Stimulated activated CD4-positive, alpha-beta T cell treated with anti-CD3 and anti-CD28 coated beads, Interleukin-15, amount 100 ng/mL, for 24 hours (primary cell): ENCODE measurements at regions not wholly inside any gene's neighbourhood (a gene's known extent, or its start where the extent isn't known, plus 50 kb on each side); places are given as distances from the start of the nearest gene placed in this dataset.

Experiments used
- DNase-seq: peaks from one replicate; pipeline ENCODE4 v3.0.0-alpha.2; 2020

- no peak for DNase-seq
These were observed 90.0 kb downstream of the FAM174B start for GRCh38 chr15:92565351-92566125.

DNA sequence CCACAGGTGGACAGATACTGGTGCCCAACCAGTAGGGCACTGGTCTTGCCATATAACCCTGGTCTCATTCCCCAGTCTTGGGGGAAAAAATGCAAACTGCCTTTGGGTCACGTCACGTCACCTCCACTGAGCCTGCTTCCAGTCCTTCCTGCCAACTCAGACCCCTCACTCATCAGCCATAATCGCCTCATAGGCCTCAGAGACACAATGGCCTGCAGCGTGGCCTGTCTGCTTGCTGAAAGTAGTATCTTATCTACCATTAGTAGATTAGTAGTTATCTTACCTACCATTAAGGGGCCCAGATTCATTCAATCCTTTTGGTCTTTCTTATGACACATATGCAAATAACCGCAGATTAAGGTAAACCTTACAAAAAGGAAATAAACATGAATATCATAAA lies 93.8 kb downstream of the FAM174B start:
- DNase-seq: no peak

DNA sequence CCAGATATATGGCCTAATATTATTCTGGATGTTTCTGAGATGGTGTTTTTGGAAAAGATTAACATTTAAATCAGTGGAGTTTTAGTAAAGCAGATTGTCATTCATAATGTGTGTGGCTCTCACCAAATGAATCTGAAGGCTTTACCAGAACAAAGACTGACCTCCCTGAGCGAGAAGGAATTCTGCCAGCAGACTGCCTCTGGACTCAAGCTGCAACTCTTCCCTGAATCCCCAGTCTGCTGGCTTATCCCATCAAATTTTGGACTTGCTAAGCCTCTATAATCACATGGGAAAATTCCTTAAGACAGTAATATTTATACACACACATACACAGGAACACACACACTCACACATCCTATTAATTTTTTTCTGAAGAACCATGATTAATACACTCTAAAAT lies 102.3 kb downstream of the FAM174B start:
- DNase-seq: no peak

DNA sequence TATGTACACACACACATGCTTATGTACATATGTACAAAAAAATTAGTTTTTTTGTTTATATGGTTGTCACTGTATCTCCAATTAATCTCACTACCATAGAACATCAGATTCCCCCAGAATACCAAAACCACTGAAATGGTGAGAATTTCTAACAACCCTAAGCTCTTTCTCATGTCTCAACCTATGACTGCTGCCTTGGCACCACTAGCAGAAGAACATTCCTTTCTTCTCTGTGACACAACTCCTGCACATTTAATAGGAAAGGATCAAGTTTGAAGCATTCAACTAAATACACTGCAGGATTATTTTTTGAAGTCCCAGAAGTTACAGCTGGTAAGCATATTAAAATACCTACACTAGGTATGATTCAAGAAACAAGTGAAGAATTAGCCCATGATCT lies 109.6 kb downstream of the FAM174B start:
- DNase-seq: no peak

- no peak for DNase-seq
These were observed 114.0 kb downstream of the FAM174B start for GRCh38 chr15:92541291-92542200.

DNA sequence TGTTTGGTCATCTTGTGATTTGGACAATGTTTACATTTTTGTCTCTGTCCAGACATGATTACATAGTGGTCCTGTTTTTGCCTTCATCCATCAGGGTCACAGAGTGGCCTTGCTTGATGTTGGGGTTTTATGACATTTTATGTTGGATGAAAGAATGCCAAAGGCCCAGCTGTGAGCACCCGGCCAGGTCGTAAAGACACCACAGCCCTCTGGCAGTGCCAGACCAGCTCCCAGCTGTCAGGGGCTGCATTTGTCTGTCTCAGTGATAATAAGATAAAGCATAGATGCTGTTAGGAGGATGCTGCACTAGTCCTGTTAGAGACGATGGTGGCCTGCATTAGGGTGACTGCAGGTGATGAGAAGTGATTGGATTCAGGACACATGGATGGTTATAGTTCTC lies 117.5 kb downstream of the FAM174B start:
- DNase-seq: no peak

DNA sequence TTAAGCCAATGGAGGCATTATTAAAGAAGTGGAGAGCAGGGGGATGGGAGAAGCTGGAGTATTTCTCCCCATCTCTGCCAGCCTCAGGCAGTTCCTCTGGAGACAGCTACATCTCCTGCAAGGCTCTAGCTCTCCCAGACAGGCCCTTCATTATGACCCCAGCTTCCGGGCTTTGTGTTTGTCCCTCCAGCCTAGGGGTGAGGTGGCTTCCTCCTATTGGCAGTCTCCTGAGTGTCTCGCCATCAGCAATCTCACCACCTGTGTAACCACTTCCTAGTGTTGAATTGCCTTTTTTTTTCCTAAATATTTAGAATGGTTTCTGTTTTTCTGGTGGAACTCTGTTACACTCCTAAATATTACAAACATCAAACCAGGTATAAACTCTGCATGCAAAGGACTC lies 122.3 kb downstream of the FAM174B start:
- no peak for DNase-seq

- DNase-seq: no peak
These were observed 124.2 kb downstream of the FAM174B start for GRCh38 chr15:92531406-92531805.

- DNase-seq: no peak
These were observed 126.8 kb downstream of the FAM174B start for GRCh38 chr15:92528736-92529135.

DNA sequence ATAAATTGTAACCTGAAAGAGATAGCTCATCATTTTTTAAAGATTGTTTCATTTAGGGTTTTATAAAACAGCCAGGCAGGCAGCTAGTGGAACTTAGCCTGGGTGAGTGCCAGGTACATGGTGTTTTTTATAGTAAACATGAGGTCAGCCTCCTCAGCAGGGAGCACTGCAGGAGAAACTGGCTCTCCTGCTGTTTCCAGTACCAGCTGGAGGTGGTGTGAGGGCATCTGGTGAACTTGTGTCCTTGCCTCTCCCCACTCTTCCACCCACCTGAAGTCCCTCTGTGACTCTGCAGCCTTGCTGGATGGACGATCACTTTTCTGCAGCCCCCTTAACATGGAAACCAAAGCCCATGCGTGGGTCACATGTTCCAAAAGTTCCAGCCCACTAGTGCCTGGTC lies 128.4 kb downstream of the FAM174B start:
- DNase-seq: no peak

DNA sequence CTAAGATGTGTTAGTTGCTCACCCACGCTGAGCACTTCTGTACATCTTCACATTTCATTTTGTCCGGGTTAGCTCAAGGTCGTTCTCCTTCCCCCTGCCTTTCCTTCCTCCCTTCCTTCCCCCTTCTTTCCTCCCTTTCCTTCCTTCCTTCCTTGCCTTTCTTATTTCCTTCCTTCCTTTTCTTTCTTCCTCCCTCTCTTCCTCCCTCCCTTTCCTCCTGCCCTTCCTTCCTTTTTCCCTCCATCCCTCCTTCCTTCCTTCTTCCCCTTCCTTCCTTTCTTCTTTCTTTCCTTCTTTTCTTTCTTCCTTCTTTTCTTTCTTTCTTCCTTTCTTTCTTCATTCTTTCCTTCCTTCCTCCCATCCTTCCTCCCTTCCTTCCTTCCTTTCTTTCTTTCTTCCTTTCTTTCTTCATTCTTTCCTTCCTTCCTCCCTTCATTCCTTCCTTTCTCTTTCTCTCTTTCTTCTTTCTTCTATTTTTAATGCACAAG lies 129.8 kb downstream of the FAM174B start:
- no peak for DNase-seq

DNA sequence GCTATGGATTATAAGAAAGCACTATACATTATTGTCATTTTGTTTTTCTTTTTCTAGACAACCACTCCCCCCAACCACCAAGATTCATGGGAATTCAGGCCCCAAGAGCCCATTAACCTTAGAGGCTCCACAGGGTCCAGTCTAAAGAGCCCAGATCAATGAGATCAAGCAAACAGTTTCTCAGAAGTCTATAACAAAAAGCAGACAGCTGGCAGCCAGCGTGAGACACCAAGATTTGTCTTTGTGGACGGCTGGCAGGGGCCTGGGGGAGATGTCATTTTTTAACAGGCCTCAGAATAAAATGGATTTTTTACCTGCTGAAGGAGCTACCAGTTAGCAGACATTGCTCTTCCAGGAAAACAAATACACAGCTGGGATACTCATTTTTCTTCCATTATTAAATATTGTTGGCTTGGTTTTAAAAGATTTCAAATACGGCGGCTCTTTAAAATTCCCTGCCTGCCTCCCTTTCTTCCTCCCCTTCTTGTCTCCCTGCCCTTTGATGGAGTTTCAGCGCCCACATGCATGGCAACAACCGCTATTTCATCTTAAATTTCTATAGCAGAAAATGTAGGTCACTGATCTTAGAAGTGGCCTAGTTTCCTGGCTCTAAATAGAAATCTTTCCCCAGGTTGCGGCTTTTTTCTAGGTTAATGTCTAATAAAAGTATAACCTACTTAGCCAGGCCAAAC lies 130.6 kb downstream of the FAM174B start:
- DNase-seq: no peak

- no peak for DNase-seq
These were observed 130.5 kb downstream of the ST8SIA2 start for GRCh38 chr15:92524161-92524560.

- DNase-seq: no peak
These were observed 129.5 kb downstream of the ST8SIA2 start for GRCh38 chr15:92523176-92523575.

- DNase-seq: peak; percentile 68
These were observed 127.9 kb downstream of the ST8SIA2 start for GRCh38 chr15:92521624-92522008.

DNA sequence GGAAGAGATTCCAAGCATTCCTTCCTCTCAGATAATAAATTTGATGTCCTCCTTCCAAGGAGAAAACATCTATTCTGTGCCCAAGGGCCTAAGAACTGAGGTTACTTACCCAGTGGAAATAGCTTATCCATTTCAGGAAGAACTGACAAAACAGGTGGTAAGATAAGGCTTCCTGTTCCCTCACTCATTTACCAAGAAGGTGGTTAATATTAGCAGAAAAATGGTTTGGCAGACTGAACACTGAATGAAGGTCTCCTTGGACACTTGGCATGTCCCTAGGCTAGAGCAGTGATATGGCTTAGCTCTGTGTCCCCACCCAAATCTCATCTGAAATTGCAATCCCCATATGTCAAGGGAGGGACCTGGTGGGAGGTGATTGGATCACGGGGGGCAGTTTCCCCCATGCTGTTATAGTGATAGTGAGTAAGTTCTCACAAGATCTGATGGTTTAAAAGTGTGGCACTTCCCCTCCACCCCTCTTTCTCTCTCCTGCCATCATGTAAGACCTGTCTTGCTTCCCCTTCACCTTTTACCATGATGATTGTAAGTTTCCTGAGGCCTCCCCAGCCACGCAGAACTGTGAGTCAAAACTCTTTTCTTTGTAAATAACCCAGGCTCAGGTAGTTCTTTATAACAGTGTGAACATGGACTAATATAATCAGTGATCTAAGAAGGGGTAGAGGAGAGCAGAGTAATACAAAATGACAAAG lies 127.4 kb downstream of the ST8SIA2 start:
- no peak for DNase-seq

DNA sequence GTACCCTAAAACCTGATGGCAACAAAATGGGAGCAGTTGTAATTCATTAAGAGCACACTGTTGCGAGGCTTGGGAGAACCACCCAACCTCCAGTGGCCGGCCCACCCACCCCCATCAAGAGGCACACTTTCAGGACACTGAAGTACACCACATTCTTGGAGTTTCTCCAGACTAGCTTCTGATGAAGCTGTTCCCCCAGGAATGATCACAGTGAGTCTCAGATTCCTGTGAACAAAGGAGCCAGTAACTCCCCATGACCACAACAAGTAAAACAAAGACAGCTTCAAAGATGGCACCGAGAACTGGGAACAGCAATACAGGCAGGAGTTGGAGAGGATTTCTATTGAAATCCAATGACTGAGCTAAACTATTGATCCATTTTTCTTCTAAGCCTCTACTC lies 126.0 kb downstream of the ST8SIA2 start:
- no peak for DNase-seq
